HK-2 (cell line): ENCODE measurements at regions not wholly inside any gene's neighbourhood (a gene's known extent, or its start where the extent isn't known, plus 50 kb on each side); places are given as distances from the start of the nearest gene placed in this dataset.

ENCODE experiments used
- DNase-seq: peaks from one replicate; pipeline ENCODE4 v3.0.0-alpha.2; 2018; ENCODE audit not compliant: unreplicated experiment

- DNase-seq, result no peak
These were observed 407.8 kb downstream of the CBLN4 start for GRCh38 chr20:55597526-55597925.

- DNase-seq, result no peak
These were observed 408.9 kb downstream of the CBLN4 start for GRCh38 chr20:55596431-55596830.

- DNase-seq, result no peak
These were observed 412.5 kb downstream of the CBLN4 start for GRCh38 chr20:55592866-55593265.

GRCh38 chr20:55586610-55587009 lies 418.7 kb downstream of the CBLN4 start:
- DNase-seq, result no peak

GRCh38 chr20:55584964-55585363 lies 420.4 kb downstream of the CBLN4 start:
- DNase-seq, result no peak

- DNase-seq, result no peak
These were observed 421.0 kb downstream of the CBLN4 start for GRCh38 chr20:55584307-55584706.

GRCh38 chr20:55583036-55583435 lies 422.3 kb downstream of the CBLN4 start:
- DNase-seq, result no peak

GRCh38 chr20:55582498-55582897 lies 422.8 kb downstream of the CBLN4 start:
- DNase-seq, result no peak

- no peak for DNase-seq
These were observed 423.8 kb downstream of the CBLN4 start for GRCh38 chr20:55581519-55581918.

- no peak for DNase-seq
These were observed 424.8 kb downstream of the CBLN4 start for GRCh38 chr20:55580475-55580874.

GRCh38 chr20:55579802-55580201 lies 425.5 kb downstream of the CBLN4 start:
- DNase-seq, result no peak

- no peak for DNase-seq
These were observed 428.3 kb downstream of the CBLN4 start for GRCh38 chr20:55576981-55577380.

GRCh38 chr20:55569084-55569483 lies 436.2 kb downstream of the CBLN4 start:
- DNase-seq, result no peak

GRCh38 chr20:55567826-55568225 lies 437.5 kb downstream of the CBLN4 start:
- no peak for DNase-seq

GRCh38 chr20:55565096-55565773 lies 440.1 kb downstream of the CBLN4 start:
- no peak for DNase-seq

- DNase-seq, result no peak
These were observed 444.1 kb downstream of the CBLN4 start for GRCh38 chr20:55561259-55561658.

- DNase-seq, result no peak
These were observed 448.1 kb downstream of the CBLN4 start for GRCh38 chr20:55557191-55557590.

- no peak for DNase-seq
These were observed 450.2 kb downstream of the CBLN4 start for GRCh38 chr20:55555075-55555650.

GRCh38 chr20:55544638-55545037 lies 460.7 kb downstream of the CBLN4 start:
- no peak for DNase-seq

- DNase-seq, result no peak
These were observed 464.8 kb downstream of the CBLN4 start for GRCh38 chr20:55540486-55540885.

- DNase-seq, result no peak
These were observed 465.3 kb downstream of the CBLN4 start for GRCh38 chr20:55540013-55540412.

- no peak for DNase-seq
These were observed 466.9 kb downstream of the CBLN4 start for GRCh38 chr20:55538261-55538908.

GRCh38 chr20:55535366-55535765 lies 470.0 kb downstream of the CBLN4 start:
- DNase-seq, result no peak
